HG02642 (cell line): ENCODE measurements at regions not wholly inside any gene's neighbourhood (a gene's known extent, or its start where the extent isn't known, plus 50 kb on each side); places are given as distances from the start of the nearest gene placed in this dataset.

Source experiments
- ATAC-seq: cut with Tn5 transposase; IDR thresholded peaks from one replicate; pipeline ENCODE4 v1.9.1; 2021; ENCODE audit warnings: mild to moderate bottlenecking; ENCODE audit not compliant: unreplicated experiment, poor library complexity

DNA sequence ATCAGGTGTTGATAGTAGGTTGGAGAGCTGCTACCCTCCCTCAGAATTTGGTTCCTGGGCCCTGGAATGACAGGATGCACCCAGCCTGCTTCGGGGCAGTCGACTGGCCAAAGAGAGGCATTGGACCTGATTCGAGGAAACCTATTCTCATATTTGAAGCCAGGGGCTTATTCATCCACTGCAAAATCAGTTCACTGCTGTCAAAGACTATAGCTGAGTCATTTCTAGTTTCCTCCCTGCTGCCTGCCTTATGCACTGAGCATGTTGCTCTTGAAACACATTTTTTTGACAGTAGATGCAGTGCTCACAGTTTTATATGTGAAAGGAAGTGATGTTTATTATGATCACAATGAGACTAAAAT is 565.4 kb downstream of the ETS1 start:
- ATAC-seq, result no peak

DNA sequence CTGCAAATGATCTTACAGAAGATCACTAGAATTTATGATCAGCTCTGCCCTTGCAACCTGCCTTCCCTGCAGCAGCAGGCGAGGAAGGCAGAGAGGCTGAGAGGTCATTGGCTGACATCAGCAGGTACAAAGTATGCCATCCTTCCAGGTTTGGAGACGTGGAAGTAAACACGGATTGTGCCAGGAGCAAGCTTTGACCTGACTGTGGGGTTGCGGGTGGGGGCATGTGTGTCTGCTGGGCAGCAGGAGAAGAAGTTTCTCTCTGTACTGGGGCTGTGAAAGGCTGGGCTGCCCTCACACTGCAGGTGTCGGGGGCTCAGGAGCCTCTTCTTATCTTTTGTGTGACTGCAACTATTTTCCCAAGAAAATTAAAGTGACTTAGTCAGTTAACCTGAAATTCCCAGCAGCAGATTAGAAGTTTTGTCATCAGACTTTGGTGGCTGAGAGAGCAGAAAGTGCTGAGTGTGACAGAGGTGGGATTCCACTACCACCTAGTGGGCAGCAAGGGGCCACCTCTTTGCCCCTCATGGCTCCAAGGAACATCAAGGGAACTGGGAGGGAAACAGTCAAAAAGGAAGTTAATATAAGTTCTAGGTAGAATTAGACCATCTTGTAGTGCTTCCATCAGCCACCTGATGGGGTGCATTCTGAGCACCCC is 565.9 kb downstream of the ETS1 start:
- no peak for ATAC-seq

DNA sequence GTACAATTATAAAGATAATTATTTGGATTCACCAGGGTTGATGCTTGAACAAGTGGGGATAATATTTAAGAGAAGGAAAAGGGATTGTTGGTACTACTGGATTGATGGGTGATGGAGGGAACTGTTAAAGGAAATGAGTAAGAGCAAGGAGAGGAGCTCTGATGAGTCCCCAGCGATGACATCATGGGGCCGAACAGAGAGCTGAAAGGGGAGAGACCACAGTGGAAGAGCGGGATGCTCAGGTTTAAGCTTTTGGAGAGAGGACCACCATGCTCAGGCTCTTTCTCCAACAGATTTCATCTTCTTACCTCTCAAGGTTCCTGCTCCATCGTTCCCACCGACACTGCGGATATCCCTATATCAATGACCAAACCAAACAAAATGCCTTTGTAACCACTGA is 568.7 kb downstream of the ETS1 start:
- ATAC-seq, result no peak

DNA sequence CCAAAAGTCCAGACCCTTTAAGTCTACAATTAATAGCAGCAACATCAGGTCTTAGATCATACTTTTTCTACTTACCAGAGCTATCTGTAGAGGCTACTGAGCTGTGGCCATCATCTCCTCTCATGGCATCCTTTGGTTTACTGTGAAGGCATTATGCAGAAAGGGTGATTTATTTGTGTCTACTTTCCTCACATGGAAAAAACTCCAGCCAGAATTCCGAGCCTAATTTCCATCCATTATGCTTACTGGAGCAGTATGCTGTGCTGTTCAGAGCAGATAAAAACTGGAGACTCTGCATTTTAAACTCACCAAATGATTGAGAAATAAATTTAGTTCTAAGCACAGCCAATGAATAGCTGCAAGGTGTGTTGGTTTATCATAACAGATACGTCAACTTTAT is 581.8 kb downstream of the ETS1 start:
- ATAC-seq, result no peak

GRCh38 chr11:127998421-127998820 is 588.9 kb downstream of the ETS1 start:
- no peak for ATAC-seq

DNA sequence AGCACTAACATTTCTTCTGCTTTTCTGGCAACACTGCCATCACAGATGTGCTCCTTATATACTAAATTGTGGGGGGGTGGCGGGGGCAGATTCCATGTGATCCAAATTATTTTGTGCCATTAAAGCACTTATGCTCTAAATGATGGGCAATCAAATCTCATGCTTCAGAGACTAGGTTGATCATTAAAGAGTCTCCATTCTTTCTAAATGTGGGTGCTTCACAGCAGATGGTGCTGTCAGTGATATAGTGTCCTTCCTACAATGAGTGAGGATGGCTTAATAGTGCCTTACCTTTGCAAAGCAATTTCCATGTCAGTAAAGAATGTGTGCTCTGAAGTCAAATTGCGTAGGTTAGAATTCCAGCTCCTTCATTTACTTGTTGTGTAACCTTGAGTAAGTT is 589.8 kb downstream of the ETS1 start:
- ATAC-seq, result no peak

DNA sequence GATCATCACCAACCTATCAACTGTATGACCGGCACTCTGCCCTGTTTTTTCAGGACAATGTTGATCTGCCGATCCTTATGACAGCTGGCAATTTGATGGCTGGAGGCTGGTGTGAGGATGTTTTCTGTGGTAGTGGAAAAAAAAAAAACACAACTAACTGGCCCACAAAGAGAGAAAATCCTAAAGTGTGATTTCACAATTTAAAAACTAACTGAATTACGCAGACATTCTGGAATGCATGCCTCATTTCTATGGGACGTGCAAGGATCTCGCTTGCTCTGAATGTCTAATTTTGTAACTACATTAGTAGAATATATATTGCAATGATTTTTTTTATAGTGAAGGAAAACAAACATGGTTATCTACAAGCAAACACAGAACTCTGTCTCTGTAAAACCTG is 590.5 kb downstream of the ETS1 start:
- ATAC-seq, result no peak

GRCh38 chr11:127995921-127996320 is 591.4 kb downstream of the ETS1 start:
- ATAC-seq, result no peak

DNA sequence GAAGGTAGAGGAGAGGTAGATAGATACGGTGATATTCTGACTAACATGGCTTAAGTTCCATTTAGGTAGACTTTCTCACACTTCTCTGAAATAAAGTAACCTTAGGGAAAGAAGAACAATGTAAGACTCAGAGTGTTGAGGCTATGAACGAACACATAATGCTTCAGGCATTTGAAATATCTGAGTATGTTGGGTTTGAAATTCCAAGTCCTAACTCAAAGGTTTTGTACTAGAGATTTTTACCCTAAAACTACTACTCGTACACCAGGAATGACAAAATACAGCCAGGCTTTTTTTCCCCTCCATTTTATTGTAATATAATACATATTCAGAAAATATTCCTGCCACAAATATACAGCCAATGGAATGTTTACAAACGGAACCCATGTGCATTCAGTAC is 592.6 kb downstream of the ETS1 start:
- no peak for ATAC-seq

- ATAC-seq, result no peak
Measured at GRCh38 chr11:127993788-127994187, 593.6 kb downstream of the ETS1 start.

GRCh38 chr11:127993281-127993680 is 594.1 kb downstream of the ETS1 start:
- no peak for ATAC-seq

- ATAC-seq, result no peak
Measured at GRCh38 chr11:127986073-127986472, 601.3 kb downstream of the ETS1 start.

DNA sequence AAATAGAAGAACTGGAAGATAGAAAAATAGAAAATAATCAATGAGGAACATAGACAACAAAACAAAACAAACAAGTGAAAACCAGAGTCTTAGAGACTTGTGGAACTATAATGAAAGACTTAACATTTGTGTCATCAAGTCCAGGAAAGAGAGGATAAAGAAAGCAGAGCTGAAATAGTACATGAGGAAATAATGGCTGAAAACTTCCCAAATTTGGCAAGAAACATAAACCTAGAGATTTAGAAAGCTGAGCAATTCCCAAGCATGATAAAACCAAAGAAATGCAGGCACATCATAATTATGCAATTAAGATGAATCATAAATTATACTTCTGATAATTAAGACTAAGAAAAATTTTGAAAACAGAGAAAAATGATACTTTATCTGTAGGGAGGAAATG is 614.5 kb downstream of the ETS1 start:
- no peak for ATAC-seq

- ATAC-seq, result no peak
Measured at GRCh38 chr11:127971448-127971847, 615.9 kb downstream of the ETS1 start.

DNA sequence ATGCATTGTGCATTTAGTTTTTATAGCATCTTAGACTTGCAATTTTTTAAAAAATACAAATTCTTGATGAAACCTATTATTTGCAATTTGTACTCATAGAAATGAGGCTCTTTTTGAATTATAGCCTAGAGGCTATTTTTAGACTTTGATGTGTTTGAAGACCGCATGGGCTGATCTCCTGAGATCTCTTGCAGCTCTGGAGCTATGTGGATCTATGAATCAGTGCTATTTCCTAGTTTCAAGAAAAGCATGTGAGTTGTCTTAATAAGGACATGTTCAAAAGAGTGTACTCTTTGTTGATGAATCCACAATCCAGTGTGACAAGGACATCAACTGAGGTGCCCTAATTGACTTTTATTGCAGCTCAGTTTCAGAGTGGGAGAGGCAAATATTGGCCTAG is 620.5 kb downstream of the ETS1 start:
- no peak for ATAC-seq

GRCh38 chr11:127965939-127966668 is 621.3 kb downstream of the ETS1 start:
- ATAC-seq, result no peak

DNA sequence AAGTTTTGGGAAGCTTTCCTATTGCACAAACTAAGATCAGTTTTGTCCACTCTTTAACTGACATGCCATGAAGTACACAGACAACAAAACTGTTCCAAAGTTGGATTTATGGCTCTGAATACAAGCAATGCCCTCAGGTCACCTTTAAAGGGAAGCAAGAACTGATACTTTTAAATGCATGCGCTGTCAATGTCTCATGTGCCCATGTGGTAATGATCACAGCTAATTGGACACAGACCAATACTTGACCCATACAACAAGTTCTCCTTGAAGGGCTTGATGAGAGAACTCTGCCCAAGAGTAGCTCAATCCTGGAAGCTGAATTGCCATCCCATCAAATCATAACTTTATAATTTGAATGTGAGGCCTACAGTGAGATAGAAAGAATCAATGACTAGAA is 624.9 kb downstream of the ETS1 start:
- ATAC-seq, result no peak

DNA sequence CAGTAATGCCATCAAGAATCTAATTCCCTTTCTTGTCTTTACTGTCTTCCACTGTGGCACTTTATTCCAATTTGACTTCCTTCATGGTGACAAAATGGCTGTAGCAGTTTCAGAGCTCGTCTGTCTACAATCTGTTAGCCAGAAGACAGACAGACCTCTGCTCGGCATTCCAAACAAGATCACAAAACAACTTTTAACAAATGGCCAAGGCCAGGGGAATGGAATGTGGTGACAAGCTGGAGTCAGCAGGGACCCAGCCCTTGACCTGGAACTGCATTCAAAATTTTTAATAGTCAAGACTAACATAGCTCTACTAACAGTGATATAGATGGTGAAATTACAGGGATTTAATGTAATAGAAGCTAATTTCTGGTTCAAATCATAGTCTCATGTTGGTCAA is 637.2 kb downstream of the ETS1 start:
- ATAC-seq, result no peak

DNA sequence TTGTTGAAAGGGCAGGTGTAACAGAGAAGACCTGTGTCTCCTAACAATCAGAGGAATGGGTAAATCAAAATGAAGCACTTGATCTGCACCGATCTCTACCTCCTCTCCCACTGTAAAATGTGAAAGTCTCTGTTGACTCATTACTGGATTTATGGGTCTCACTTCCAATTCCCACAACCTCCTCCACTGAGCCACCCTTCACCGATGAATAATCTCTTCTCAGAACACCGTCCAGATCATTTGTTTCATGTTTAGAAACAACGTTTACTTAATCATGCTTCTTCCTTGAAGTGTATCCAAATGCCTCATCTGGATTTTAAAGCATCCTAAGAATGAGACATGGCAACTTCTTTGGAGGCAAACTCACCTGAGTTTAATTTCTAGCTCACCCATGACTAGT is 643.6 kb downstream of the ETS1 start:
- ATAC-seq, result no peak

GRCh38 chr11:127943152-127943551 is 644.2 kb downstream of the ETS1 start:
- ATAC-seq, result no peak

DNA sequence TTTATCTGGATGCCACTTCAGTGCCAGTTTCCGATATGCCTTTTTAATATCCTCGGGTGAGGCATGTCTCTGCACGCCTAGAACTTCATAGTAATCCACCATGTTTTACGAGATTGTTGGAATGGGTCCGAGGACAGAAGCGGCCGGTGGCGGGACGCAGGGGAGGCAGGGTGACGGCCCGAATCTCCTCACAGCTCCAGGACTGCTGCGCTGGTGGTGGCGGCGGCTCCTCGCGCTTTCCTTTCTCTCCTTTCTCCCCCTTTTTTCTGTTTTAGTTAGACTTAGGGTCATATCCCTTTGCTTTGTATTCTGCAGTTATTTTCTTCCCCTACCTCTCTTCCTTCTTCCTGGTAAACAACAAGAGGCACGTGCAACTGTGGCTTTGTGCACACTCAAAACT is 645.8 kb downstream of the ETS1 start:
- peak; percentile 51 for ATAC-seq

GRCh38 chr11:127939000-127939399 is 648.4 kb downstream of the ETS1 start:
- ATAC-seq, result no peak
